A673 (cell line): ENCODE measurements at regions not wholly inside any gene's neighbourhood (a gene's known extent, or its start where the extent isn't known, plus 50 kb on each side); places are given as distances from the start of the nearest gene placed in this dataset.

Source experiments
- BruUV-seq: library from RNA; stranded (reverse); fragments of 400-500 nt; replicated peaks from 2 replicates; lab custom pipeline; 2021; lab: Mats Ljungman, UMichigan
- CTCF ChIA-PET: fragments of 300-600 bp; sonication (Branson Sonifier 250); formaldehyde crosslinking; loops from one replicate; lab custom pipeline; 2022; ENCODE audit warnings: antibody characterized with exemption; lab: Charles Lee
- POLR2A ChIA-PET: fragments of 300-600 bp; sonication (Branson Sonifier 250); formaldehyde crosslinking; loops from one replicate; lab custom pipeline; 2022; ENCODE audit warnings: antibody characterized with exemption; ENCODE audit not compliant: low non-redundant PET; lab: Charles Lee
- DNase-seq: peaks from one replicate; pipeline ENCODE4 v3.0.0-alpha.2; 2015; ENCODE audit warnings: low spot score
- H3K27ac ChIP-seq: fragments of 200-600 bp; sonication (generic); 2 replicates; pipeline ENCODE4 v1.5.1; 2016; ENCODE audit warnings: mixed run types, low read depth, mild to moderate bottlenecking, mixed read lengths, antibody characterized with exemption, low read length; ENCODE audit not compliant: poor library complexity, severe bottlenecking
- H3K27me3 ChIP-seq: fragments of 200-600 bp; sonication (generic); replicated peaks from 2 replicates; pipeline ENCODE4 v1.6.1; 2017; ENCODE audit warnings: mixed run types, low read depth, mild to moderate bottlenecking, mixed read lengths, antibody characterized with exemption, low read length; ENCODE audit not compliant: insufficient read depth, poor library complexity
- H3K36me3 ChIP-seq: fragments of 200-600 bp; sonication (generic); 2 replicates; pipeline ENCODE4 v1.6.1; 2016; ENCODE audit warnings: mixed run types, mild to moderate bottlenecking, mixed read lengths, antibody characterized with exemption, low read length; ENCODE audit not compliant: insufficient read depth, poor library complexity, severe bottlenecking
- H3K4me1 ChIP-seq: fragments of 200-600 bp; sonication (generic); 2 replicates; pipeline ENCODE4 v1.6.1; 2017; ENCODE audit warnings: mixed run types, mild to moderate bottlenecking, mixed read lengths, antibody characterized with exemption, low read length; ENCODE audit not compliant: insufficient read depth, poor library complexity, severe bottlenecking
- H3K4me3 ChIP-seq: fragments of 200-600 bp; sonication (generic); 2 replicates; pipeline ENCODE4 v1.5.1; 2016; ENCODE audit warnings: low read depth, mixed run types, mild to moderate bottlenecking, mixed read lengths, low read length; ENCODE audit not compliant: poor library complexity, severe bottlenecking
- H3K9me3 ChIP-seq: fragments of 200-600 bp; sonication (generic); 2 replicates; pipeline ENCODE4 v1.6.1; 2016; ENCODE audit warnings: mixed run types, low read depth, mild to moderate bottlenecking, mixed read lengths, antibody characterized with exemption, low read length; ENCODE audit not compliant: poor library complexity, severe bottlenecking
- CTCF ChIP-seq: fragments of 300-800, 200-600 bp; sonication (generic); conservative IDR thresholded peaks from 2 replicates; pipeline ENCODE4 v1.5.1; 2017; ENCODE audit warnings: low read depth, mild to moderate bottlenecking, antibody characterized with exemption, low read length, moderate library complexity, mixed read lengths
- EZH2 ChIP-seq: fragments of 200-600 bp; sonication (generic); IDR thresholded peaks from 2 replicates; pipeline ENCODE4 v1.6.1; 2017; ENCODE audit warnings: borderline replicate concordance, low read depth, mild to moderate bottlenecking, mixed read lengths, antibody characterized with exemption, low read length; ENCODE audit not compliant: poor library complexity, severe bottlenecking
- intact Hi-C: fragments of 100-400 bp; cut with micrococcal nuclease; formaldehyde crosslinking; loops from one replicate; pipeline ENCODE4 v1.10.0; 2022; ENCODE audit not compliant: unreplicated experiment

- Histone ChIP-seq H3K4me3 (no peak overlapping the region), H3K9me3 (no peaks in the 10 kb centered on the region), H3K4me1 (no peaks in the 10 kb centered on the region), H3K36me3 (no peaks in the 10 kb centered on the region), H3K27ac (no peak overlapping the region), H3K27me3 (no peaks in the 10 kb centered on the region)
- intact Hi-C loops = no loop called here
- ChIA-PET CTCF (no interaction called here), POLR2A (no interaction called here)
- no peak for DNase-seq
- no TSS peak for BruUV-seq
- no peak for TF ChIP-seq CTCF
- no peak for TF ChIP-seq EZH2
These were observed 53.5 kb upstream of the WSCD2 start for GRCh38 chr12:108075561-108075960.

- Histone ChIP-seq H3K36me3 (no peaks in the 10 kb centered on the region), H3K4me3 (no peak overlapping the region), H3K27me3 (no peaks in the 10 kb centered on the region), H3K4me1 (no peaks in the 10 kb centered on the region), H3K27ac (no peak overlapping the region), H3K9me3 (no peaks in the 10 kb centered on the region)
- ChIA-PET CTCF (no interaction called here), POLR2A (no interaction called here)
- no peak for DNase-seq
- BruUV-seq = no TSS peak
- intact Hi-C loops = no loop called here
- TF ChIP-seq CTCF (no peak), EZH2 (no peak)
These were observed 52.5 kb upstream of the WSCD2 start for GRCh38 chr12:108076556-108076955.

GRCh38 chr12:108078428-108078827, 50.7 kb upstream of the WSCD2 start:
- CTCF ChIA-PET = no interaction called here
- no peak for DNase-seq
- no peaks in the 10 kb centered on the region for H3K27me3 ChIP-seq
- POLR2A ChIA-PET = no interaction called here
- TF ChIP-seq EZH2 = no peak
- intact Hi-C loops = no loop called here
- H3K4me3 ChIP-seq = no peak overlapping the region
- no peaks in the 10 kb centered on the region for H3K36me3 ChIP-seq
- no peaks in the 10 kb centered on the region for H3K9me3 ChIP-seq
- no TSS peak for BruUV-seq
- H3K4me1 ChIP-seq = no peaks in the 10 kb centered on the region
- H3K27ac ChIP-seq = no peak overlapping the region
